Stimulated activated CD4-positive, alpha-beta T cell treated with anti-CD3 and anti-CD28 coated beads, Interleukin-2, amount 100 ng/mL, for 24 hours (primary cell): ENCODE measurements at regions not wholly inside any gene's neighbourhood (a gene's known extent, or its start where the extent isn't known, plus 50 kb on each side); places are given as distances from the start of the nearest gene placed in this dataset.
"Not testable (repeated sequence)": the region's sequence is repeated elsewhere in the genome, so short reads cannot be mapped to it uniquely, and the experiment has no call there.

Experiments
- DNase-seq, 2 donors: peaks; one replicate each; pipeline ENCODE4 v3.0.0-alpha.2; 2020

- no peak for DNase-seq
Measured at GRCh38 chr15:69685512-69686452, 233.2 kb downstream of the RPLP1 start.

- no peak for DNase-seq
Measured at GRCh38 chr15:69686626-69687025, 234.0 kb downstream of the RPLP1 start.

GRCh38 chr15:69689133-69689532 is 236.5 kb downstream of the RPLP1 start:
- DNase-seq = no peak

GRCh38 chr15:69691307-69692015 is 238.8 kb downstream of the RPLP1 start:
- DNase-seq = no peak

GRCh38 chr15:69692342-69692741 is 239.7 kb downstream of the RPLP1 start:
- DNase-seq = no peak

- no peak for DNase-seq
Measured at GRCh38 chr15:69693059-69693458, 240.4 kb downstream of the RPLP1 start.

GRCh38 chr15:69696946-69697345 is 244.3 kb downstream of the RPLP1 start:
- no peak for DNase-seq

GRCh38 chr15:69697916-69698315 is 245.3 kb downstream of the RPLP1 start:
- no peak for DNase-seq

GRCh38 chr15:69699096-69699495 is 246.5 kb downstream of the RPLP1 start:
- no peak for DNase-seq

GRCh38 chr15:69700380-69700779 is 247.8 kb downstream of the RPLP1 start:
- no peak for DNase-seq

GRCh38 chr15:69701198-69701597 is 248.6 kb downstream of the RPLP1 start:
- no peak for DNase-seq

GRCh38 chr15:69703532-69704187 is 251.0 kb downstream of the RPLP1 start:
- DNase-seq = no peak

- no peak for DNase-seq
Measured at GRCh38 chr15:69704229-69704628, 251.6 kb downstream of the RPLP1 start.

- no peak for DNase-seq
Measured at GRCh38 chr15:69704700-69705099, 252.1 kb downstream of the RPLP1 start.

- DNase-seq = no peak
Measured at GRCh38 chr15:69706353-69707097, 253.9 kb downstream of the RPLP1 start.

- DNase-seq = not testable (repeated sequence)
Measured at GRCh38 chr15:69707241-69707640, 254.6 kb downstream of the RPLP1 start.

- not testable (repeated sequence) for DNase-seq
Measured at GRCh38 chr15:69708436-69709122, 256.0 kb downstream of the RPLP1 start.

- DNase-seq = no peak
Measured at GRCh38 chr15:69712991-69713390, 260.4 kb downstream of the RPLP1 start.

- peak; percentile 63 to 65 for DNase-seq
Measured at GRCh38 chr15:69713726-69714559, 261.3 kb downstream of the RPLP1 start.

GRCh38 chr15:69715210-69715609 is 262.6 kb downstream of the RPLP1 start:
- no peak for DNase-seq

GRCh38 chr15:69718436-69718835 is 265.8 kb downstream of the RPLP1 start:
- DNase-seq = no peak
